HFF-Myc (cell line): ENCODE measurements at regions not wholly inside any gene's neighbourhood (a gene's known extent, or its start where the extent isn't known, plus 50 kb on each side); places are given as distances from the start of the nearest gene placed in this dataset.

ENCODE experiments used
- DNase-seq: peaks from one replicate; pipeline ENCODE4 v3.0.0-alpha.2; 2011; ENCODE audit warnings: low read depth; ENCODE audit errors: extremely low read depth
- H3K4me3 ChIP-seq: replicated peaks from 2 replicates; pipeline ENCODE4 v1.5.1; 2011; ENCODE audit warnings: low read depth, mild to moderate bottlenecking, control low read depth, low read length
- CTCF ChIP-seq: IDR thresholded peaks from 2 replicates; pipeline ENCODE4 v1.5.1; 2012; ENCODE audit warnings: mild to moderate bottlenecking, low read depth, low read length, control low read depth; ENCODE audit errors: missing control alignments

GRCh38 chr5:26192486-26192885 lies 845.9 kb downstream of the CDH9 start:
- DNase-seq = no peak
- no peak for TF ChIP-seq CTCF
- no peak overlapping the region for H3K4me3 ChIP-seq

- no peak for TF ChIP-seq CTCF
- DNase-seq = no peak
- no peak overlapping the region for H3K4me3 ChIP-seq
Measured at GRCh38 chr5:26181582-26181981, 856.8 kb downstream of the CDH9 start.

GRCh38 chr5:26148569-26149107 lies 889.7 kb downstream of the CDH9 start:
- H3K4me3 ChIP-seq = no peak overlapping the region
- no peak for TF ChIP-seq CTCF
- DNase-seq = no peak

- DNase-seq = no peak
- H3K4me3 ChIP-seq = no peak overlapping the region
- no peak for TF ChIP-seq CTCF
Measured at GRCh38 chr5:26143259-26143658, 895.1 kb downstream of the CDH9 start.

- TF ChIP-seq CTCF = no peak
- no peak for DNase-seq
- H3K4me3 ChIP-seq = no peak overlapping the region
Measured at GRCh38 chr5:26121338-26121737, 917.0 kb downstream of the CDH9 start.

- no peak for TF ChIP-seq CTCF
- no peak for DNase-seq
- no peak overlapping the region for H3K4me3 ChIP-seq
Measured at GRCh38 chr5:26104175-26104574, 934.2 kb downstream of the CDH9 start.

- DNase-seq = no peak
- no peak for TF ChIP-seq CTCF
- H3K4me3 ChIP-seq = no peak overlapping the region
Measured at GRCh38 chr5:26060212-26060611, 978.2 kb downstream of the CDH9 start.
